Liver (tissue), 3 donors: ENCODE measurements at regions not wholly inside any gene's neighbourhood (a gene's known extent, or its start where the extent isn't known, plus 50 kb on each side); places are given as distances from the start of the nearest gene placed in this dataset.

Source experiments
- CTCF ChIP-seq: fragments of 150-350 bp; IDR thresholded peaks from 2 replicates; pipeline ENCODE4 v1.5.1; 2017; ENCODE audit warnings: improper control_type of control experiment, low read depth, low read length; ENCODE audit not compliant: missing input control
- FOXA1 ChIP-seq: IDR thresholded peaks from 2 replicates; pipeline ENCODE4 v1.6.1; 2016; ENCODE audit warnings: antibody characterized with exemption
- GABPA ChIP-seq, 2 donors: IDR thresholded peaks in 1 of 2; conservative IDR thresholded peaks in 1 of 2; 2 replicates each; pipeline ENCODE4 v1.6.1; 2016; ENCODE audit warnings: antibody characterized with exemption in 2 of 2, mild to moderate bottlenecking in 1 of 2, moderate library complexity in 1 of 2
- RAD21 ChIP-seq, 2 donors: IDR thresholded peaks; 2 replicates each; pipeline ENCODE4 v1.6.1; 2016; ENCODE audit warnings: antibody characterized with exemption in 2 of 2, mild to moderate bottlenecking in 2 of 2
- YY1 ChIP-seq: IDR thresholded peaks from 2 replicates; pipeline ENCODE4 v1.6.1; 2016; ENCODE audit warnings: antibody characterized with exemption, mild to moderate bottlenecking
- TF ChIP-seq, protein P1 (sequence below): IDR thresholded peaks from 2 replicates; pipeline ENCODE4 v1.6.1; 2016; ENCODE audit warnings: antibody characterized with exemption
- donor health status: healthy.
- donor health status: healthy.

DNA sequence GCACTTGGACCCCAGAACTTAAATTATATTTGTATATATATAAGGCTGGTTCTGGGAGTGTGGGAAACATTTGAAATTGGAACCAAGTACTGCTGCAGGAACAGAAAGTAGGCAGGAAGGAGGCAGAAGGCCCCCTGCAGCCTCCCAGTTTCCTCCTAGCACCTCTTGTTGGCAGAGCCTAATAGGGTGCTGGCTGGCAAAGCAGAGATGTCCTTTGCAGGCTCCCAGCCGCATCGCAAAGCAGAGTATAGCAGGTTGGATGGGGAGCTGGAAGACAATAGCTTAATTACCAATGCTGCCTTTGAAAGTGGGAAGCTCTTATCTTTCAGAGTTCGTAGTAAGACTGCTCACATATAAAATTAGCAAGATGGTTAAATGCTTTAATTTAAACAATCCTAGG, 370.8 kb upstream of the C11orf87 start:
- TF ChIP-seq CTCF (no peak), YY1 (no peak), FOXA1 (no peak), GABPA (IDR thresholded peaks at IDR 0.05 in 1 of 2, conservative IDR thresholded peaks at IDR 0.05 in 1 of 2) (no peak), RAD21 (IDR thresholded peaks at IDR 0.05) (no peak)
- TF ChIP-seq, protein P1, sequence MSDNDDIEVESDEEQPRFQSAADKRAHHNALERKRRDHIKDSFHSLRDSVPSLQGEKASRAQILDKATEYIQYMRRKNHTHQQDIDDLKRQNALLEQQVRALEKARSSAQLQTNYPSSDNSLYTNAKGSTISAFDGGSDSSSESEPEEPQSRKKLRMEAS = no peak
